CD14-positive monocyte (primary cell): ENCODE measurements at regions not wholly inside any gene's neighbourhood (a gene's known extent, or its start where the extent isn't known, plus 50 kb on each side); places are given as distances from the start of the nearest gene placed in this dataset.
"Not testable (repeated sequence)": the region's sequence is repeated elsewhere in the genome, so short reads cannot be mapped to it uniquely, and the experiment has no call there.

ENCODE experiments used
- DNase-seq, 3 donors: peaks; one replicate each; pipeline ENCODE4 v3.0.0-alpha.2; 2011 to 2022
- H2AFZ ChIP-seq: 2 replicates; pipeline ENCODE4 v1.6.0; 2012; ENCODE audit warnings: mild to moderate bottlenecking, low read depth, low read length, inconsistent platforms; ENCODE audit not compliant: insufficient read depth, poor library complexity, severe bottlenecking
- H3K27ac ChIP-seq, 2 donors: 1 replicate in 1 of 2; 2 replicates in 1 of 2; pipeline ENCODE4 v1.5.1; 2012 to 2013; ENCODE audit warnings: low read length in 2 of 2, control low read depth in 1 of 2, inconsistent platforms in 1 of 2, low read depth in 1 of 2, mild to moderate bottlenecking in 1 of 2
- H3K27me3 ChIP-seq, 2 donors: one replicate each; pipeline versions ENCODE4 v1.6.0 to v1.6.1; 2011 to 2013; ENCODE audit warnings: low read length in 2 of 2; ENCODE audit not compliant: control insufficient read depth in 2 of 2, insufficient read depth in 2 of 2
- H3K36me3 ChIP-seq, 2 donors: replicated peaks in 1 of 2; 1 replicate in 1 of 2; 2 replicates in 1 of 2; pipeline versions ENCODE4 v1.5.1 to v1.6.1; 2012 to 2013; ENCODE audit warnings: low read length in 2 of 2, control low read depth in 1 of 2, inconsistent platforms in 1 of 2, mild to moderate bottlenecking in 1 of 2; ENCODE audit not compliant: insufficient read depth in 2 of 2, control insufficient read depth in 1 of 2
- H3K4me1 ChIP-seq, 2 donors: 1 replicate in 1 of 2; 2 replicates in 1 of 2; pipeline versions ENCODE4 v1.5.1 to v1.6.1; 2012 to 2013; ENCODE audit warnings: low read length in 2 of 2, control low read depth in 1 of 2, inconsistent platforms in 1 of 2, mild to moderate bottlenecking in 1 of 2, moderate library complexity in 1 of 2; ENCODE audit not compliant: insufficient read depth in 2 of 2, control insufficient read depth in 1 of 2
- H3K4me2 ChIP-seq: replicated peaks from 2 replicates; pipeline ENCODE3; 2012; ENCODE audit warnings: low read length, moderate library complexity, mild to moderate bottlenecking; ENCODE audit not compliant: poor library complexity, severe bottlenecking; ENCODE audit errors: extremely low read depth
- H3K4me3 ChIP-seq, 3 experiments: fragments of 200-600 bp in 1 of 3; sonication (generic) in 1 of 3; replicated peaks in 1 of 3; 1 replicate in 2 of 3; 2 replicates in 1 of 3; pipeline ENCODE4 v1.5.1; 2011 to 2013; ENCODE audit warnings: low read length in 3 of 3, mild to moderate bottlenecking in 3 of 3, control low read depth in 2 of 3, low read depth in 2 of 3, inconsistent platforms in 1 of 3, moderate library complexity in 1 of 3
- H3K79me2 ChIP-seq: 2 replicates; pipeline ENCODE4 v1.6.0; 2012; ENCODE audit warnings: mild to moderate bottlenecking, control low read depth, inconsistent platforms, low read length, moderate library complexity; ENCODE audit not compliant: insufficient read depth
- H3K9ac ChIP-seq: 2 replicates; pipeline ENCODE4 v1.6.0; 2017; ENCODE audit warnings: low read length, mild to moderate bottlenecking; ENCODE audit not compliant: insufficient read depth, poor library complexity, severe bottlenecking
- H3K9me3 ChIP-seq, 2 donors: replicated peaks in 1 of 2; 1 replicate in 1 of 2; 2 replicates in 1 of 2; pipeline versions ENCODE4 v1.5.1 to v1.6.1; 2012 to 2013; ENCODE audit warnings: low read length in 2 of 2, control low read depth in 1 of 2; ENCODE audit not compliant: control insufficient read depth in 1 of 2, insufficient read depth in 1 of 2
- H4K20me1 ChIP-seq: 2 replicates; pipeline ENCODE4 v1.6.0; 2012; ENCODE audit warnings: mild to moderate bottlenecking, low read length, control low read depth, moderate library complexity; ENCODE audit not compliant: insufficient read depth
- H3K27ac Mint-ChIP-seq, 7 donors: one replicate each; pipeline ENCODE4 v1.8.0; 2020; ENCODE audit warnings: mild to moderate bottlenecking in 7 of 7, mixed read lengths in 7 of 7, moderate library complexity in 6 of 7, inconsistent platforms in 2 of 7
- H3K27me3 Mint-ChIP-seq, 3 donors: one replicate each; pipeline ENCODE4 v1.8.0; 2021 to 2022; ENCODE audit warnings: low read depth in 3 of 3, mild to moderate bottlenecking in 3 of 3, mixed read lengths in 3 of 3, moderate library complexity in 3 of 3, inconsistent platforms in 1 of 3
- H3K36me3 Mint-ChIP-seq, 2 donors: one replicate each; pipeline ENCODE4 v1.8.0; 2020; ENCODE audit warnings: mixed read lengths in 2 of 2, inconsistent platforms in 1 of 2, mild to moderate bottlenecking in 1 of 2
- H3K4me1 Mint-ChIP-seq: one replicate; pipeline ENCODE4 v1.8.0; 2020; ENCODE audit warnings: mild to moderate bottlenecking, mixed read lengths
- H3K4me3 Mint-ChIP-seq, 2 donors: one replicate each; pipeline ENCODE4 v1.8.0; 2020; ENCODE audit warnings: mild to moderate bottlenecking in 2 of 2, mixed read lengths in 2 of 2, moderate library complexity in 1 of 2
- H3K9me3 Mint-ChIP-seq, 7 donors: one replicate each; pipeline ENCODE4 v1.8.0; 2020 to 2022; ENCODE audit warnings: mixed read lengths in 7 of 7, mild to moderate bottlenecking in 6 of 7, moderate library complexity in 6 of 7, inconsistent platforms in 2 of 7
- CTCF ChIP-seq: fragments of 200-600 bp; IDR thresholded peaks from one replicate; pipeline ENCODE4 v1.8.0; 2022; ENCODE audit warnings: antibody characterized with exemption, mild to moderate bottlenecking
- WGBS: methylation state at CpG from one replicate; pipeline ENCODE4 v1.1.5; 2013; ENCODE audit warnings: missing lambda C conversion rate; ENCODE audit not compliant: insufficient coverage; 5-methylcytosine and 5-hydroxymethylcytosine counted together
- intact Hi-C, 2 donors: fragments of 100-400 bp; cut with micrococcal nuclease; formaldehyde crosslinking; loops; one replicate each; pipeline versions ENCODE4 v1.15.0 to v1.15.1; 2023

GRCh38 chr14:25820368-25820767 lies 770.4 kb upstream of the STXBP6 start:
- Histone ChIP-seq H3K4me1 (no peaks in the 10 kb centered on the region), H3K27me3 (no peaks in the 10 kb centered on the region), H3K36me3 (no peaks in the 10 kb centered on the region), H3K9me3 (no peaks in the 10 kb centered on the region), H3K9ac (no peak overlapping the region), H3K4me2 (no peak overlapping the region), H2AFZ (no peak overlapping the region), H3K79me2 (no peaks in the 10 kb centered on the region), H3K4me3 (no peak overlapping the region), H4K20me1 (no peaks in the 10 kb centered on the region), H3K27ac (no peak overlapping the region)
- H3K9me3 Mint-ChIP-seq: peaks cover 0 to 3% (median 0%) of the 10 kb centered on the region in 7 donors
- DNase-seq: no peak
- no peaks in the 10 kb centered on the region for H3K27me3 Mint-ChIP-seq
- no peak overlapping the region for H3K27ac Mint-ChIP-seq
- intact Hi-C loops: no loop called here
- WGBS: 85% methylated on average over 1 of the region's 1 CpG
- H3K4me3 Mint-ChIP-seq: no peak overlapping the region
- no peaks in the 10 kb centered on the region for H3K36me3 Mint-ChIP-seq
- H3K4me1 Mint-ChIP-seq: no peaks in the 10 kb centered on the region
- no peak for TF ChIP-seq CTCF

GRCh38 chr14:25814622-25815021 lies 764.7 kb upstream of the STXBP6 start:
- not testable (repeated sequence) for H3K4me1 Mint-ChIP-seq, H3K27me3 Mint-ChIP-seq

More at GRCh38 chr14:25814622-25815021, 764.7 kb upstream of the STXBP6 start:
- H3K27ac Mint-ChIP-seq, H3K9ac ChIP-seq, H3K36me3 Mint-ChIP-seq, H3K4me2 ChIP-seq, H3K9me3 ChIP-seq, H4K20me1 ChIP-seq, intact Hi-C loops, H3K27me3 ChIP-seq, H3K27ac ChIP-seq, H3K79me2 ChIP-seq, H3K36me3 ChIP-seq, H3K4me1 ChIP-seq, H3K9me3 Mint-ChIP-seq, H3K4me3 Mint-ChIP-seq, H2AFZ ChIP-seq, H3K4me3 ChIP-seq, DNase-seq: not testable (repeated sequence)
- WGBS: no CpG with 5 or more reads among the region's 3 CpGs
